ENCODE measurements at regions not wholly inside any gene's neighbourhood (a gene's known extent, or its start where the extent isn't known, plus 50 kb on each side); places are given as distances from the start of the nearest gene placed in this dataset.
"Not testable (repeated sequence)": the region's sequence is repeated elsewhere in the genome, so short reads cannot be mapped to it uniquely, and the experiment has no call there.

DNA sequence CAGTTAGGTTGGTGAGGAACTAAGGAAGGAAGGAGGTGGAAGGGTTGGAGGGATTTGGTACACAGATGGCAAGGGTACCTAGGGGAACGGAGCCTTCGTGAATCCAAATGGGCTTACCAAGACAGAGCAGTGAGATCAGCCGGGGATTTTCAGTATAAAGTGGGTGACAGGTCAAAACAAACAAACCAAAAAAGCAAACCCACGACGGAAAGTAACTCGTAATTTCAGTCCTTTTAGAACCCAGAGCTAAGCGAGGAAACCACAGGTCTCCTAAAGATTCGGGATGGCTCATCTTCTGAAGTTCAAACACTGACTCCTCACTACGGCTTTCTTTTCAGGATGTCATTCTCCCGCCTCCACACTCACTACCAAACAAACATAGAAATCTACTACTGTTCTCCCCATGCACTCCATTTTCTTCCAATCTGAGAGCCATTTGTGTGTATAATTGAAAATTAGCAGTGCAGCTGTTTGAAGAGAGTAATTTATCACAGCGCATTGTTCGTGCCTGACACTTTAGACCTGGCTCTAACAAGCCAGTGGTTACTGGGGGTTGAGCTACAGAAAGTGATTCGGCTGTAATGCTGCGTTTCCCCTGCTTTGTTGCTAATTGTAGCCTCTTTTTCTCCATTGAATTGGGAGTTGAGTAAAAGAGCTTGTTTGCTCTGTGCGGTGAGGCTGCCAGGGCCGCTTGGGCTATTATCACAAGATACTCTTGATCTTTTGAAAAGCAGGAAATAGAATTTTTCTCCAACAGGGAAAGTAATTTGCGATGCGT, 64.7 kb upstream of the CCDC39 start:
- H3K4me3 Mint-ChIP-seq: no peak overlapping the region
- no peak for ATAC-seq
- peaks cover 2% of the 10 kb centered on the region for H3K4me1 Mint-ChIP-seq
- no peak overlapping the region for H3K27ac Mint-ChIP-seq
- H3K27me3 Mint-ChIP-seq: peaks cover 36% of the 10 kb centered on the region
- DNase-seq: no peak
- H3K36me3 Mint-ChIP-seq (ENCODE audit: low read depth): no peaks in the 10 kb centered on the region
- no peaks in the 10 kb centered on the region for H3K9me3 ChIP-seq (ENCODE audit: control insufficient read depth, low read length, poor library complexity, severe bottlenecking)

DNA sequence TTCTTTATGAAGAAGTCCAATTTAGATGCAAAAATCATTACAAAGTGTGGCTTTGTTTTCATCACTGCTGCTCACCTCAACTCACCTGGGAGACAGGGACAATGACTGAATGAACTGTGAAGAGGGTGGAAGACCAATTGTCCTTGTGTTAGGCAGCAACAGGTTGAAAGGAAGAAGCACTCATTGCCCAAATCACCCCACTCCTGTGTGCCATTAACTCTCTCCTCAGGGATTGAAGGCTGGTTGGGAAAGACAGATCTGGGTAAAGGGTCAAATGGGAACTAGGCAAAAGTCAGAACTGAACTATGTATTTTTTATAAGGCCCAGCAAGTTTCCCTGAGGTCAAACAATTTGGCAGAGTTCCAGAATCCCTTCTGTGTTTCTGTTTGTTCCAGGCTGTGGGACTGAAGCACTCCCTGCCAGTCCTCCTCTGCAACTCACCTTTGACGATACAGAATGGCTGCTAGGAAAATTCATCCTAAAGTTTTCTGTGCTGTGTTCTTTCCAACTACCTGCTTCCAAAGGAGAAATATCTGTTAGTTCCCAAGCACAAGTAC, 68.6 kb upstream of the CCDC39 start:
- H3K4me1 Mint-ChIP-seq: peaks cover 2% of the 10 kb centered on the region
- no peak overlapping the region for H3K4me3 Mint-ChIP-seq
- no peaks in the 10 kb centered on the region for H3K9me3 ChIP-seq (ENCODE audit: control insufficient read depth, low read length, poor library complexity, severe bottlenecking)
- ATAC-seq (no peak), DNase-seq (no peak)
- H3K27ac Mint-ChIP-seq: no peak overlapping the region
- no peaks in the 10 kb centered on the region for H3K36me3 Mint-ChIP-seq (ENCODE audit: low read depth)
- peaks cover 30% of the 10 kb centered on the region for H3K27me3 Mint-ChIP-seq

DNA sequence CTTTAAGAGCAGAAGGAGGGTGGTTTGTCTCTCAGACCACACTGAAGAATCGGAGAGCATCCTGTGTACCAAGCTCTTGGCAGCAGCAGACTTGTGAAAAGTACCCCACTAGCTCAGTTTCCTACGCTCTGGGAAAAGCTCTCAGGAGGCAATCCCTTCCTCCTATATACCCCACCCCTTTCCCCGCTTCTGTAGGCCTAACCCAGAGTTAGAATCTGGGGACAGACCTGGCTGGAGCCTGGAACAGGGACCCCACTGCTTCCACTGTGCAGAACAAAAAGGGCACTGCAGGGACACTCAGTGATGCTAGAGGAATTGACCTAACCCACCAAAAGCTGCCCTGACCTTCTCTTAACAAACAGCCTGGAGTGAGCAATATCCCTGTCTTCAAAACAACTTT, 70.0 kb upstream of the CCDC39 start:
- H3K27me3 Mint-ChIP-seq: peaks cover 15% of the 10 kb centered on the region
- no peaks in the 10 kb centered on the region for H3K36me3 Mint-ChIP-seq (ENCODE audit: low read depth)
- no peaks in the 10 kb centered on the region for H3K4me1 Mint-ChIP-seq
- DNase-seq: no peak
- H3K4me3 Mint-ChIP-seq: no peak overlapping the region
- no peaks in the 10 kb centered on the region for H3K9me3 ChIP-seq (ENCODE audit: control insufficient read depth, low read length, poor library complexity, severe bottlenecking)
- no peak overlapping the region for H3K27ac Mint-ChIP-seq
- ATAC-seq: no peak

DNA sequence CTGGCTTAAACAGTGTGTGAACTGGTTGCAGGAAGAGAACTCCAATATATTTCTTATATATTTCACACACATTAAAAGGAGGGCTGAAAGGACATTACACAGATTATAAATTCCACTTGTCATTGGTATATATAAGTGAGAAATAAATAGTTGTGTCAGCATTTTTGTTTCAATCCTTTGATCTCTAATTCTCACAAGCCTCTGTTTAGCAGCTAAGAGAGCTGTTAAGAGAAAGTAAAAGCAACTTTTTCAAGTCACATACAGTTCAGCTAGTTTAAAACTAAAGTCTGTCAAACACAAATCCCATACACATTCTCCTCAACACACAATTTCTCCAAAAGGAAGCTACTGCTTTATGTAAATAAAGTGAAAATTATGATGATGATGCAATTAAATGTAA, 70.5 kb upstream of the CCDC39 start:
- Mint-ChIP-seq H3K4me3 (no peak overlapping the region), H3K36me3 (ENCODE audit: low read depth) (no peaks in the 10 kb centered on the region), H3K27me3 (peaks cover 14% of the 10 kb centered on the region), H3K27ac (no peak overlapping the region), H3K4me1 (no peaks in the 10 kb centered on the region)
- no peak for DNase-seq
- no peaks in the 10 kb centered on the region for H3K9me3 ChIP-seq (ENCODE audit: control insufficient read depth, low read length, poor library complexity, severe bottlenecking)
- no peak for ATAC-seq

DNA sequence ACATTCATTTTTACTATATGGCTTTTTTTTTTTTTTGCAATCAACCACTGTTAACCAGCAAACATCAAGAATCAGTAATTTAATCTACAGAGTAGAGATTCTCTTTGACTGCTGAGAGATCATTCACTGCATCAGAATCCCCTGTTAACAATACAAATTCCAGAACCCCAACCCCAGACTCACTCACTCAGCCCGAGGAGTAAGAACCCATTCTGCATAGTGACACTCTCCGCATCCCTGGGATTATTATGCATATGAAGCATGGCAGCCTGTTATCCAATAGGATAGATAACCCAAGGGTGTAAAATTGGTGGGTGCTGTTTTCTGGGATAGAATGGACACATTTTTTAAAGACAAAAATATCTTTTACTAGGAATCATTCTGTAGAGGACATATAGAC, 76.3 kb upstream of the CCDC39 start:
- H3K4me3 Mint-ChIP-seq: no peak overlapping the region
- no peak overlapping the region for H3K27ac Mint-ChIP-seq
- DNase-seq (no peak), ATAC-seq (no peak)
- H3K9me3 ChIP-seq (ENCODE audit: control insufficient read depth, low read length, poor library complexity, severe bottlenecking): no peaks in the 10 kb centered on the region
- H3K36me3 Mint-ChIP-seq (ENCODE audit: low read depth): no peaks in the 10 kb centered on the region
- H3K27me3 Mint-ChIP-seq: peaks cover 4% of the 10 kb centered on the region
- H3K4me1 Mint-ChIP-seq: no peaks in the 10 kb centered on the region

DNA sequence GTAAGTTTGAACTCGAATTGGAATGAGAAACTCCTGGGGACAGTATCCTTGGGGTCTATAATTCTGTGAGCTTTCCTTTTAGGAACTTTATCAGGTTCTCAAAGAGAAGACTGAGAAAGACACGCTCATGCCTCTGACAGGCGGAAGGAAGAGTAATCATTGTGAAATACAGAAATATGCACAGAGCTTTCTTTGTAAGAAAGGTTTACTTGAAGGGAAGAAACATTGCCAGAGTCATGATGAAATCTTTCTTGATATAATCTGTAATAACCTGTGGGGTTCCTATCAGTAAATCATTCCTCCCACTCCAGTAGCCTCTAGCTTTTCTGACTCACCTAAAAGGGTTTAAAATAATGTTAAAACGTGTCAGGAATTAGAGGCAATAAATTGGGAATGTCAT, 83.6 kb upstream of the CCDC39 start:
- no peak for DNase-seq
- no peak overlapping the region for H3K27ac Mint-ChIP-seq
- H3K27me3 Mint-ChIP-seq: no peaks in the 10 kb centered on the region
- ATAC-seq: no peak
- no peaks in the 10 kb centered on the region for H3K4me1 Mint-ChIP-seq
- no peaks in the 10 kb centered on the region for H3K9me3 ChIP-seq (ENCODE audit: control insufficient read depth, low read length, poor library complexity, severe bottlenecking)
- H3K4me3 Mint-ChIP-seq: no peak overlapping the region
- no peaks in the 10 kb centered on the region for H3K36me3 Mint-ChIP-seq (ENCODE audit: low read depth)

DNA sequence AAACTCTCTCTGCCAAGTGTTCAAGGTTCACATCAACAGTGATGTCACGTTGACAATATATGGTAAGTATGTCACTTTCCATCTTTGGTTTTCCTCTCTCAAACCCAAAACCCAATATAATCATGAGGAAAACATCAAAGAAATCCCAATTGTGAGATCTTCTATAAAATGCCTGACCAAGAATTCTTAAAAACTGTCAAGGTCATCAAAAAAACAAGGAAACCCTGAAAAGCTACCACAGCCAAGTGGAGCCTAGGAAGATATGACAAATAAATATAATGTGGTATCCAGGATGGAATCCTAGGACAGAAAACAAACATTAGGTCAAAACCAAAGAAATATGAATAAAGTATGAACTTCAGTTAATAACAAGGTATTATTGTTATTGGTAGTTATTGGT, 85.2 kb upstream of the CCDC39 start:
- Mint-ChIP-seq H3K4me1 (no peaks in the 10 kb centered on the region), H3K36me3 (ENCODE audit: low read depth) (no peaks in the 10 kb centered on the region), H3K27me3 (no peaks in the 10 kb centered on the region), H3K4me3 (no peak overlapping the region), H3K27ac (no peak overlapping the region)
- ATAC-seq (no peak), DNase-seq (no peak)
- H3K9me3 ChIP-seq (ENCODE audit: control insufficient read depth, low read length, poor library complexity, severe bottlenecking): no peaks in the 10 kb centered on the region

DNA sequence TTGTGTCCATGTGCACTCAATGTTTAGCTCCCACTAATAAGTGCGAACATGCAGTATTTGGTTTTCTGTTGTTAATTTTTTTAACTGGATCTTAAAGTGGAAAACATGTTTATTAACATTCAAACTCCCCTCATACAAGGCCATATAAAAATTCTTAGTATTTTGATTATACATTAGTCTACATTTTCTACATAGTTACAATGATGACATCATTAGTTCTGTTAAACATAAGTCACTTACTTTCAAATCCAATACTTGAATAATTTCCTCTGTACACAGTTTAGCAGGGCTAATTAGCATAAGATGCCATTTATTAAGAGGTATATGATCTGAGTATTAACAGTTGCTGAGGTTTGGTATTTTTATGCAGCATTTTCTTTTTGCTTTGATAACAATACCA, 91.3 kb upstream of the CCDC39 start:
- DNase-seq (no peak), ATAC-seq (no peak)
- H3K36me3 Mint-ChIP-seq (ENCODE audit: low read depth): no peaks in the 10 kb centered on the region
- H3K27me3 Mint-ChIP-seq: no peaks in the 10 kb centered on the region
- peaks cover 4% of the 10 kb centered on the region for H3K9me3 ChIP-seq (ENCODE audit: control insufficient read depth, low read length, poor library complexity, severe bottlenecking)
- no peak overlapping the region for H3K4me3 Mint-ChIP-seq
- H3K4me1 Mint-ChIP-seq: no peaks in the 10 kb centered on the region
- no peak overlapping the region for H3K27ac Mint-ChIP-seq

DNA sequence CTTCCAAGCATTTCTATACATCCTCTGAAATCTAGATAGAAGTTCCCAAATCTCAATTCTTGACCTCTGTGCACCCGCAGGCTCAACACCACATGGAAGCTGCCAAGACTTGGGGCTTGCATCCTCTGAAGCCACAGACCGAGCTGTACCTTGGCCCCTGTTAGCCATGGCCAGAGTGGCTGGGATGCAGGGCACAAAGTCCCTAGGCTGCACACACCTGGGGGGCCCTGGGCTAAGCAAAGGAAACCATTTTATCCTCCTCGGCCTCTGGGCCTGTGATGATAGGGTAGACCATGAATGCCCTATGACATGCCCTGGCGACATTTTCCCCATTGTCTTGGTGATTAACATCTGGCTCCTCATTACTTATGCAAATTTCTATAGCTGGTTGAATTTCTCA, 97.1 kb upstream of the CCDC39 start:
- Mint-ChIP-seq H3K4me1 (no peaks in the 10 kb centered on the region), H3K36me3 (ENCODE audit: low read depth) (no peaks in the 10 kb centered on the region), H3K4me3 (no peak overlapping the region), H3K27ac (no peak overlapping the region), H3K27me3 (no peaks in the 10 kb centered on the region)
- ATAC-seq: no peak
- no peak for DNase-seq
- H3K9me3 ChIP-seq (ENCODE audit: control insufficient read depth, low read length, poor library complexity, severe bottlenecking): peaks cover 8% of the 10 kb centered on the region

DNA sequence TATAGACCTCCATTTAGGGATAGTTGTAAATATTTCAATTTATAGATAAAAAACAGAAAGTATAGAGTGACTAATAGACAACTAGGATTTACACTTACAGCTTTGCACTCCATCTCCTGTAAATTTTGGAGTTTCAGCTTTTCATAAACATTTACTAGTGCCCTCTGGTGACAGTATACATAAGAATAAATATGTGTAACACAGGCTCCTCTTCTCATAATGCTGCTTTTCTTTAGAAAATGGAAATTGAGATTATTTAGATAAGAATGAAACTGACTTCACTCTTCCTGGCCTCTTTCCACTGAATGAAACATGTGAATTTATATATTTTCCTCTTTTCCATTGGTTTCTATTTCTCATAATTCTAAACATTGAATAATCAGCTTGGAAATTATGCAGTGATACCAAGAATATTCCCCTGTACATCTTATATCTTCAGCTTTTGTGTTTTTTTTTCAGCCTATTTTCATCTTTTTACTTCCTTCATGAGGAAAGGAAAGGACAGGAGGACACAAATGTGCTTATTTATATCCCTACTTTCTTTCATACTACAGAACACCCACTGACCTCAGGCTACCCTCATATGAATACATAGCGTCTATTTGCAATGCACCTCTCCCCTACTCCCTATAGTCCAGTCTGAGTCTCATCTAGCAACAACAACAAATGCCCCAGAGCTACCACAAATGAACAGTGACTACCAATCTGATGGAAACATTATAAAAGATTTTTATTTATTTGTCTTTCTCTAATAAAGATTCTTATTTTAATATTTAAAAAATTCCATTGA, 103.1 kb upstream of the CCDC39 start:
- Mint-ChIP-seq H3K27ac (no peak overlapping the region), H3K4me1 (no peaks in the 10 kb centered on the region), H3K27me3 (no peaks in the 10 kb centered on the region), H3K4me3 (no peak overlapping the region), H3K36me3 (ENCODE audit: low read depth) (no peaks in the 10 kb centered on the region)
- peaks cover 4% of the 10 kb centered on the region for H3K9me3 ChIP-seq (ENCODE audit: control insufficient read depth, low read length, poor library complexity, severe bottlenecking)
- DNase-seq (no peak), ATAC-seq (no peak)

DNA sequence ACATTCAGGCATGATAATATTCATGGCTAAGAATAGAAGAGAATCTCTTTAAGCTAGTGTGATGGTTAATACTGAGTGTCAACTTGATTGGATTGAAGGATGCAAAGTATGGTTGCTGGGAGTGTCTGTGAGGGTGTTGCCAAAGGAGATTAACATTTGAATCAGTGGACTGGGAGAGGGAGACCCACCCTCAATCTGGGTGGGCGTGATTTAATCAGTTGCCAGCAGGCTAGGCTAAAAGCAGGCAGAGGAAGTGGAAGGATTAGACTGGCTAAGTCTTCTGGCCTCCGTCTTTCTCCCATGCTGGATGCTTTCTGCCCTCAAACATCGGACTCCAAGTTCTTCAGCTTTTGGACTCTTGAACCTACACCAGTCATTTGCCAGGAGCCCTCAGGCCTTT, 106.9 kb upstream of the CCDC39 start:
- H3K36me3 Mint-ChIP-seq (ENCODE audit: low read depth); H3K27ac Mint-ChIP-seq; H3K27me3 Mint-ChIP-seq; DNase-seq; ATAC-seq; H3K4me1 Mint-ChIP-seq; H3K9me3 ChIP-seq (ENCODE audit: control insufficient read depth, low read length, poor library complexity, severe bottlenecking); H3K4me3 Mint-ChIP-seq: not testable (repeated sequence)

DNA sequence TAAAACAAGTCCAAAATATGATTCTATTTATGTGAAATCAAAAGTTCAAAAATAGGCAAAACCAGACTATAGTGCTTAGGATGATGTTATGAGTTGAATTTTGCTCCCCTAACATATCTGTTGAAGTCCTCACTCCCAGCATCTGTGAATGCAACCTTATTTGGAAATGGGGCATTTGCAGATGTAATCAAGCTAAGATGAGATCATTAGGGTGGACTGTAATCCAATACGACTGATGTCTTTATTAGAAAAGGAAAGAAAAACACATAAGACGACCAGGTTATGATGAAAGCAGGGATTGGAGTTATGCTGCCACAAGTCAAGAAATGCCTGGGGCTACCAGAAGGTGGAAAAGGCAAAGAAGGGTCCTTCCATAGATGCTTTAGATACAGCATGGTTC, 110.5 kb upstream of the CCDC39 start:
- H3K4me1 Mint-ChIP-seq: no peaks in the 10 kb centered on the region
- H3K27ac Mint-ChIP-seq: no peak overlapping the region
- no peak overlapping the region for H3K4me3 Mint-ChIP-seq
- DNase-seq (no peak), ATAC-seq (no peak)
- H3K27me3 Mint-ChIP-seq: peaks cover 4% of the 10 kb centered on the region
- no peaks in the 10 kb centered on the region for H3K9me3 ChIP-seq (ENCODE audit: control insufficient read depth, low read length, poor library complexity, severe bottlenecking)
- no peaks in the 10 kb centered on the region for H3K36me3 Mint-ChIP-seq (ENCODE audit: low read depth)

DNA sequence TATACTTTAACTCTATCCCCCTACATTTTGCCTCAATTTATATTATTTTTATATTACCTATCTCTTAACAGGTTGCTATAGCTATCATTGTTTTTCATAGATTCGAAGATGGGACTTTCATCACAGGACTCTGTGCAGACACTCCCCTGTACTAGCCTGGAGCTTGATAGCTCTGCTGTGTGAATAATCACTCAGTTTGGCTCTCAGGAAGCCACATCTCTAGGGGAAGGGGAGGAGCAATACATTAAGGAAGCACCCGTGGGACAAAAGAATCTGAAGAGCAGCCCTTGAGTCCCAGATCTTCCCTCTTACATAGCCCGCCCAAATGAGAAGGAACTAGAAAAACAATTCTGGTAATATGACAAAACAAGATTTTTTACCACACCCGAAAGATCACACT, 114.3 kb upstream of the FXR1 start:
- ATAC-seq (no peak), DNase-seq (no peak)
- H3K9me3 ChIP-seq (ENCODE audit: control insufficient read depth, low read length, poor library complexity, severe bottlenecking): no peaks in the 10 kb centered on the region
- Mint-ChIP-seq H3K27me3 (peaks cover 17% of the 10 kb centered on the region), H3K27ac (no peak overlapping the region), H3K36me3 (ENCODE audit: low read depth) (peaks cover 2% of the 10 kb centered on the region), H3K4me3 (no peak overlapping the region), H3K4me1 (peaks cover 3% of the 10 kb centered on the region)

DNA sequence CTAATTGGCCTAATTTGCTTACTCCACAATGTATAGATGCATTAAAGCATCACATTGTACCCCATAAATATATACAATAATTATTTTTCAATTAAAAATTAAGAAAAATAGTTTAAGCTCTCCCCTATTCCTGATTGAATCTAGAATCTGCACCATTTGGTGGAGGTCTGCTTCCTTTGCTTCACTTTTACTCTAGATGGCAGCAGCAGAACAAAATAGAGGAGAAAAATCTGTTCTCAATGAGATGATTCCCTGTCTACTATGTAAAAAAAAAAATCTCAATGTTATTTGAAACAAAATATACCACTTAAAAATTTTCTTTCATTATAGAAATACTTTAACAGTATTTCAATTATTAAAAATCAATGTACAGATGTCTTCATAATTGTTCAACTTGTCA, 109.6 kb upstream of the FXR1 start:
- Mint-ChIP-seq H3K4me3 (no peak overlapping the region), H3K27ac (no peak overlapping the region), H3K4me1 (peaks cover 3% of the 10 kb centered on the region), H3K27me3 (peaks cover 17% of the 10 kb centered on the region), H3K36me3 (ENCODE audit: low read depth) (no peaks in the 10 kb centered on the region)
- no peaks in the 10 kb centered on the region for H3K9me3 ChIP-seq (ENCODE audit: control insufficient read depth, low read length, poor library complexity, severe bottlenecking)
- ATAC-seq: no peak
- DNase-seq: no peak

Data from T-helper 17 cell (primary cell).